Activated naive CD4-positive, alpha-beta T cell treated with anti-CD3 and anti-CD28 coated beads, Interleukin-2, amount 50 U/mL, for 24 hours (primary cell): ENCODE measurements at regions not wholly inside any gene's neighbourhood (a gene's known extent, or its start where the extent isn't known, plus 50 kb on each side); places are given as distances from the start of the nearest gene placed in this dataset.
"Not testable (repeated sequence)": the region's sequence is repeated elsewhere in the genome, so short reads cannot be mapped to it uniquely, and the experiment has no call there.

ENCODE experiments used
- H3K27ac Mint-ChIP-seq: one replicate; pipeline ENCODE4 v1.8.0; 2021; ENCODE audit warnings: mild to moderate bottlenecking, mixed read lengths
- H3K27me3 Mint-ChIP-seq: one replicate; pipeline ENCODE4 v1.8.0; 2021; ENCODE audit warnings: mixed read lengths
- H3K36me3 Mint-ChIP-seq: one replicate; pipeline ENCODE4 v1.8.0; 2021; ENCODE audit warnings: mixed read lengths
- H3K4me1 Mint-ChIP-seq: one replicate; pipeline ENCODE4 v1.8.0; 2021; ENCODE audit warnings: mixed read lengths
- H3K4me3 Mint-ChIP-seq: one replicate; pipeline ENCODE4 v1.8.0; 2021; ENCODE audit warnings: mild to moderate bottlenecking, mixed read lengths
- H3K9me3 Mint-ChIP-seq: one replicate; pipeline ENCODE4 v1.8.0; 2021; ENCODE audit warnings: mixed read lengths

- no peak overlapping the region for H3K27ac Mint-ChIP-seq
- no peaks in the 10 kb centered on the region for H3K36me3 Mint-ChIP-seq
- H3K27me3 Mint-ChIP-seq: peaks cover 2% of the 10 kb centered on the region
- no peaks in the 10 kb centered on the region for H3K9me3 Mint-ChIP-seq
- H3K4me1 Mint-ChIP-seq: no peaks in the 10 kb centered on the region
- no peak overlapping the region for H3K4me3 Mint-ChIP-seq
Measured at GRCh38 chr9:27800692-27801370, 227.6 kb upstream of the C9orf72 start.

GRCh38 chr9:27801545-27801944, 228.3 kb upstream of the C9orf72 start:
- Mint-ChIP-seq H3K27me3 (peaks cover 2% of the 10 kb centered on the region), H3K4me1 (no peaks in the 10 kb centered on the region), H3K4me3 (no peak overlapping the region), H3K27ac (no peak overlapping the region), H3K9me3 (no peaks in the 10 kb centered on the region), H3K36me3 (no peaks in the 10 kb centered on the region)

GRCh38 chr9:27802418-27802817, 229.1 kb upstream of the C9orf72 start:
- Mint-ChIP-seq H3K9me3 (no peaks in the 10 kb centered on the region), H3K4me3 (no peak overlapping the region)

GRCh38 chr9:27808864-27809263, 235.6 kb upstream of the C9orf72 start:
- Mint-ChIP-seq H3K36me3 (no peaks in the 10 kb centered on the region), H3K27ac (no peak overlapping the region), H3K4me3 (no peak overlapping the region), H3K4me1 (no peaks in the 10 kb centered on the region), H3K27me3 (peaks cover 3% of the 10 kb centered on the region), H3K9me3 (no peaks in the 10 kb centered on the region)

More at GRCh38 chr9:27802418-27802817, 229.1 kb upstream of the C9orf72 start:
- H3K27me3 Mint-ChIP-seq: peaks cover 2% of the 10 kb centered on the region
- H3K27ac Mint-ChIP-seq: no peak overlapping the region
- H3K4me1 Mint-ChIP-seq: no peaks in the 10 kb centered on the region
- no peaks in the 10 kb centered on the region for H3K36me3 Mint-ChIP-seq

- Mint-ChIP-seq H3K27me3 (peaks cover 1% of the 10 kb centered on the region), H3K36me3 (no peaks in the 10 kb centered on the region), H3K27ac (no peak overlapping the region), H3K9me3 (no peaks in the 10 kb centered on the region), H3K4me1 (no peaks in the 10 kb centered on the region), H3K4me3 (no peak overlapping the region)
Measured at GRCh38 chr9:27817747-27818146, 244.5 kb upstream of the C9orf72 start.

GRCh38 chr9:27818348-27818747, 245.1 kb upstream of the C9orf72 start:
- H3K27me3 Mint-ChIP-seq: no peaks in the 10 kb centered on the region
- H3K36me3 Mint-ChIP-seq: no peaks in the 10 kb centered on the region
- H3K4me3 Mint-ChIP-seq: no peak overlapping the region
- H3K27ac Mint-ChIP-seq: no peak overlapping the region
- H3K4me1 Mint-ChIP-seq: no peaks in the 10 kb centered on the region
- no peaks in the 10 kb centered on the region for H3K9me3 Mint-ChIP-seq

- no peaks in the 10 kb centered on the region for H3K27me3 Mint-ChIP-seq
- H3K9me3 Mint-ChIP-seq: no peaks in the 10 kb centered on the region
- H3K4me3 Mint-ChIP-seq: no peak overlapping the region
- H3K27ac Mint-ChIP-seq: no peak overlapping the region
- no peaks in the 10 kb centered on the region for H3K36me3 Mint-ChIP-seq
- no peaks in the 10 kb centered on the region for H3K4me1 Mint-ChIP-seq
Measured at GRCh38 chr9:27828908-27829307, 255.6 kb upstream of the C9orf72 start.

- no peaks in the 10 kb centered on the region for H3K36me3 Mint-ChIP-seq
- H3K27me3 Mint-ChIP-seq: peaks cover 2% of the 10 kb centered on the region
- H3K4me1 Mint-ChIP-seq: no peaks in the 10 kb centered on the region
- no peak overlapping the region for H3K4me3 Mint-ChIP-seq
- H3K9me3 Mint-ChIP-seq: no peaks in the 10 kb centered on the region
- no peak overlapping the region for H3K27ac Mint-ChIP-seq
Measured at GRCh38 chr9:27829621-27830020, 256.3 kb upstream of the C9orf72 start.

GRCh38 chr9:27832108-27832507, 258.8 kb upstream of the C9orf72 start:
- H3K27me3 Mint-ChIP-seq, H3K27ac Mint-ChIP-seq, H3K4me3 Mint-ChIP-seq, H3K4me1 Mint-ChIP-seq, H3K9me3 Mint-ChIP-seq, H3K36me3 Mint-ChIP-seq: not testable (repeated sequence)

- Mint-ChIP-seq H3K27me3 (peaks cover 2% of the 10 kb centered on the region), H3K9me3 (no peaks in the 10 kb centered on the region), H3K36me3 (no peaks in the 10 kb centered on the region), H3K27ac (no peak overlapping the region), H3K4me3 (no peak overlapping the region), H3K4me1 (no peaks in the 10 kb centered on the region)
Measured at GRCh38 chr9:27835286-27835685, 262.0 kb upstream of the C9orf72 start.

- Mint-ChIP-seq H3K27me3 (peaks cover 2% of the 10 kb centered on the region), H3K36me3 (no peaks in the 10 kb centered on the region), H3K9me3 (no peaks in the 10 kb centered on the region), H3K27ac (no peak overlapping the region), H3K4me3 (no peak overlapping the region), H3K4me1 (no peaks in the 10 kb centered on the region)
Measured at GRCh38 chr9:27835746-27836145, 262.5 kb upstream of the C9orf72 start.

- no peaks in the 10 kb centered on the region for H3K36me3 Mint-ChIP-seq
- H3K27me3 Mint-ChIP-seq: peaks cover 4% of the 10 kb centered on the region
- H3K4me1 Mint-ChIP-seq: no peaks in the 10 kb centered on the region
- no peak overlapping the region for H3K4me3 Mint-ChIP-seq
- H3K27ac Mint-ChIP-seq: no peak overlapping the region
- peaks cover 5% of the 10 kb centered on the region for H3K9me3 Mint-ChIP-seq
Measured at GRCh38 chr9:27836661-27837401, 263.6 kb upstream of the C9orf72 start.

GRCh38 chr9:27838876-27839275, 265.6 kb upstream of the C9orf72 start:
- H3K36me3 Mint-ChIP-seq: no peaks in the 10 kb centered on the region
- peaks cover 5% of the 10 kb centered on the region for H3K27me3 Mint-ChIP-seq
- no peak overlapping the region for H3K27ac Mint-ChIP-seq

GRCh38 chr9:27839767-27840166, 266.5 kb upstream of the C9orf72 start:
- not testable (repeated sequence) for H3K36me3 Mint-ChIP-seq, H3K4me3 Mint-ChIP-seq, H3K4me1 Mint-ChIP-seq, H3K9me3 Mint-ChIP-seq, H3K27me3 Mint-ChIP-seq, H3K27ac Mint-ChIP-seq

More at GRCh38 chr9:27838876-27839275, 265.6 kb upstream of the C9orf72 start:
- Mint-ChIP-seq H3K4me1 (no peaks in the 10 kb centered on the region), H3K9me3 (peaks cover 5% of the 10 kb centered on the region), H3K4me3 (no peak overlapping the region)

GRCh38 chr9:27844797-27845196, 271.5 kb upstream of the C9orf72 start:
- Mint-ChIP-seq H3K27ac (no peak overlapping the region), H3K27me3 (peaks cover 6% of the 10 kb centered on the region), H3K4me1 (no peaks in the 10 kb centered on the region), H3K36me3 (no peaks in the 10 kb centered on the region), H3K4me3 (no peak overlapping the region), H3K9me3 (peaks cover 5% of the 10 kb centered on the region)

- Mint-ChIP-seq H3K9me3 (no peaks in the 10 kb centered on the region), H3K27me3 (peaks cover 3% of the 10 kb centered on the region), H3K4me3 (no peak overlapping the region), H3K27ac (no peak overlapping the region), H3K4me1 (no peaks in the 10 kb centered on the region), H3K36me3 (no peaks in the 10 kb centered on the region)
Measured at GRCh38 chr9:27847380-27847779, 274.1 kb upstream of the C9orf72 start.
